Left ventricle myocardium inferior (tissue), 1 donor: ENCODE measurements at regions not wholly inside any gene's neighbourhood (a gene's known extent, or its start where the extent isn't known, plus 50 kb on each side); places are given as distances from the start of the nearest gene placed in this dataset.

Experiments
- DNase-seq: peaks from one replicate; pipeline ENCODE4 v3.0.0-alpha.2; 2020
- H3K27ac ChIP-seq: fragments of 200-600 bp; replicated peaks from 2 replicates; pipeline ENCODE4 v1.8.0; 2021
- H3K27me3 ChIP-seq: fragments of 200-600 bp; 2 replicates; pipeline ENCODE4 v1.8.0; 2021; ENCODE audit warnings: low read depth
- H3K36me3 ChIP-seq: fragments of 200-600 bp; 2 replicates; pipeline ENCODE4 v1.8.0; 2021
- H3K4me1 ChIP-seq: fragments of 200-600 bp; 2 replicates; pipeline ENCODE4 v1.8.0; 2021
- H3K4me3 ChIP-seq: fragments of 200-600 bp; 2 replicates; pipeline ENCODE4 v1.8.0; 2021; ENCODE audit warnings: mild to moderate bottlenecking, moderate library complexity
- H3K9me3 ChIP-seq: fragments of 200-600 bp; replicated peaks from 2 replicates; pipeline ENCODE4 v1.8.0; 2021
- CTCF ChIP-seq: fragments of 200-600 bp; IDR thresholded peaks from 2 replicates; pipeline ENCODE4 v1.8.0; 2021; ENCODE audit warnings: antibody characterized with exemption, mild to moderate bottlenecking, borderline replicate concordance
- intact Hi-C: fragments of 100-400 bp; cut with micrococcal nuclease; formaldehyde crosslinking; loops from one replicate; pipeline ENCODE4 v1.11.0; 2022
- donor health status: DM: no; HTN: yes; CAD: no; lungs with severe emphysema.

GRCh38 chr3:44058022-44058867, 183.4 kb upstream of the TOPAZ1 start:
- no peak overlapping the region for H3K4me3 ChIP-seq
- no peak for DNase-seq
- no peaks in the 10 kb centered on the region for H3K9me3 ChIP-seq
- no peaks in the 10 kb centered on the region for H3K36me3 ChIP-seq
- peaks cover 8% of the 10 kb centered on the region for H3K4me1 ChIP-seq
- H3K27me3 ChIP-seq, result peaks cover 93% of the 10 kb centered on the region
- intact Hi-C loops, result no loop called here
- no peak for TF ChIP-seq CTCF
- no peak overlapping the region for H3K27ac ChIP-seq

GRCh38 chr3:44058868-44059203, 182.8 kb upstream of the TOPAZ1 start:
- no peak overlapping the region for H3K4me3 ChIP-seq
- no peak overlapping the region for H3K27ac ChIP-seq
- H3K27me3 ChIP-seq, result peaks cover 93% of the 10 kb centered on the region
- peaks cover 8% of the 10 kb centered on the region for H3K4me1 ChIP-seq
- H3K36me3 ChIP-seq, result no peaks in the 10 kb centered on the region
- intact Hi-C loops, result no loop called here
- DNase-seq, result no peak
- no peaks in the 10 kb centered on the region for H3K9me3 ChIP-seq
- no peak for TF ChIP-seq CTCF

- H3K36me3 ChIP-seq, result no peaks in the 10 kb centered on the region
- no peak overlapping the region for H3K27ac ChIP-seq
- no peak for TF ChIP-seq CTCF
- peaks cover 8% of the 10 kb centered on the region for H3K4me1 ChIP-seq
- no peak for DNase-seq
- intact Hi-C loops, result no loop called here
- H3K9me3 ChIP-seq, result no peaks in the 10 kb centered on the region
- H3K27me3 ChIP-seq, result peaks cover 84% of the 10 kb centered on the region
- H3K4me3 ChIP-seq, result no peak overlapping the region
These were observed 181.5 kb upstream of the TOPAZ1 start for GRCh38 chr3:44060164-44060563.

GRCh38 chr3:44061268-44061667, 180.4 kb upstream of the TOPAZ1 start:
- H3K36me3 ChIP-seq, result no peaks in the 10 kb centered on the region
- no peak overlapping the region for H3K4me3 ChIP-seq
- no peaks in the 10 kb centered on the region for H3K9me3 ChIP-seq
- DNase-seq, result no peak
- H3K27ac ChIP-seq, result no peak overlapping the region
- intact Hi-C loops, result no loop called here
- no peak for TF ChIP-seq CTCF
- peaks cover 12% of the 10 kb centered on the region for H3K4me1 ChIP-seq
- peaks cover 75% of the 10 kb centered on the region for H3K27me3 ChIP-seq

GRCh38 chr3:44061961-44062360, 179.7 kb upstream of the TOPAZ1 start:
- Histone ChIP-seq H3K9me3 (no peaks in the 10 kb centered on the region), H3K27ac (no peak overlapping the region), H3K4me1 (peaks cover 6% of the 10 kb centered on the region), H3K27me3 (peaks cover 68% of the 10 kb centered on the region), H3K4me3 (no peak overlapping the region), H3K36me3 (no peaks in the 10 kb centered on the region)
- intact Hi-C loops, result no loop called here
- no peak for TF ChIP-seq CTCF
- DNase-seq, result no peak
